ENCODE measurements at regions not wholly inside any gene's neighbourhood (a gene's known extent, or its start where the extent isn't known, plus 50 kb on each side); places are given as distances from the start of the nearest gene placed in this dataset.

DNA sequence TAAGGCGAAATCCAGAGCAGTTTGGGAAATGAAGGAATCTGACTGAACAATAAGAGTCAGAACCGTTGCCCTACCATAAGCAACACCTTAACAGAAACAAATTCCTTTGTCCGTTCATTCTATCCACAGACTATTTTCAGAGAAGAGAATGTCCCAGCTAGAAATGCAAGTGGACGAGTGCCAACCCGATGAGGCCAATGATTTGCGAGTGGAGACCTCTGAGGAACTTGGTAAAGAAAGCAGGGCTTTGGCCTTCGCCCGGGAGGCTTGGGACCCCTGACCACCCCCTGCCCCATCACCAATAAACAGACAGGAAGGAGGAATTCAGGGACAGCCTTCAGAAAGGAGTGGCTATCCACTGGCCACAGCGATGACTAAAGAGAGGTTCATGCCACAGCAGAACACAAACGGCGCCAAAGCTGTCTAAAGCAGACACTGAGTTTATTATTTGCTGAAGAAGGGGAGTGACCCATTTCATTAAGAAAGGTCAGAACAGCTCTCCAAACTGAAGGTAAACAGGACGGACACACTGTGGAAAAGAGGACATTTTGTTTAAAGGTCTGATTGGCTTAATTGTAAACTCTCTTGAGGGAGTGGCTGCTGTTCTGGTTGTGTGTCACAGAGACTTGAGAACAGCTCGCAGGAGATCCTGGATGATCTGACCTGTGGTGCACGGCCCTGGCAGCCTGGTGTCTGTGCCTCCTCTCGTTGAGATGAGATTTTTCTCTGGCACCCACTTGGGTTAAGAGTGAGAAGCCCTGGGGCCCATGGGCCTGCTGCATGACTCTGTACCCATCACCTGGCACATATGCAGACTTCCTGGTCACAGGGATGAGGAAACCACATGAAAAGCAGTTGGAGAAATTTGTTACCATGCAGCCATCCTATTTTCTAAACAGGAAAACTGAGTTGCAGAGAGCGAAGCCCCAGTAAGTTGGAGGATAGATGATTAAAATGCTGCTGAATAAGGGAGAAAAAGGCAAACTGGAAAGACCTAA lies 142.0 kb upstream of the PZP start:
- Histone ChIP-seq H3K36me3 (ENCODE audit: control insufficient read depth in 1 of 2, insufficient read depth in 2 of 2, low read length in 2 of 2) (no peaks in the 10 kb centered on the region), H3K4me2 (ENCODE audit: low read length) (no peak overlapping the region), H3K4me3 (replicated peaks in 1 of 2; ENCODE audit: low read depth in 1 of 2, low read length in 2 of 2) (no peak overlapping the region), H4K20me1 (ENCODE audit: insufficient read depth) (no peaks in the 10 kb centered on the region), H3K27ac (ENCODE audit: low read depth, low read length) (no peak overlapping the region), H3K27me3 (ENCODE audit: insufficient read depth, low read length) (no peaks in the 10 kb centered on the region), H3K9me2 (ENCODE audit: insufficient read depth) (no peaks in the 10 kb centered on the region), H3K79me2 (ENCODE audit: insufficient read depth, low read length) (no peaks in the 10 kb centered on the region), H3K4me1 (ENCODE audit: control insufficient read depth in 1 of 2, insufficient read depth in 2 of 2, low read length in 2 of 2) (peaks cover 0 to 12% of the 10 kb centered on the region in 2 experiments; a peak in 1 of 4 replicates), H3K9ac (ENCODE audit: low read length) (no peak overlapping the region), H2AFZ (ENCODE audit: low read depth, low read length, poor library complexity, severe bottlenecking) (no peak overlapping the region), H3K9me3 (ENCODE audit: control insufficient read depth in 1 of 2, insufficient read depth in 1 of 2, low read depth in 1 of 2, low read length in 2 of 2) (peaks cover 0 to 16% of the 10 kb centered on the region in 2 experiments; a peak in 2 of 4 replicates)
- DNase-seq (ENCODE audit: low read depth, low spot score): no peak
- TF ChIP-seq ZFX (IDR thresholded peaks at IDR 0.05): no peak
- no peak for TF ChIP-seq JUND (IDR thresholded peaks at IDR 0.05)
- TF ChIP-seq EZH2 (IDR thresholded peaks at IDR 0.05): no peak
- no peak for TF ChIP-seq SP1 (IDR thresholded peaks at IDR 0.05; ENCODE audit: low read depth)
- TF ChIP-seq, protein P1, sequence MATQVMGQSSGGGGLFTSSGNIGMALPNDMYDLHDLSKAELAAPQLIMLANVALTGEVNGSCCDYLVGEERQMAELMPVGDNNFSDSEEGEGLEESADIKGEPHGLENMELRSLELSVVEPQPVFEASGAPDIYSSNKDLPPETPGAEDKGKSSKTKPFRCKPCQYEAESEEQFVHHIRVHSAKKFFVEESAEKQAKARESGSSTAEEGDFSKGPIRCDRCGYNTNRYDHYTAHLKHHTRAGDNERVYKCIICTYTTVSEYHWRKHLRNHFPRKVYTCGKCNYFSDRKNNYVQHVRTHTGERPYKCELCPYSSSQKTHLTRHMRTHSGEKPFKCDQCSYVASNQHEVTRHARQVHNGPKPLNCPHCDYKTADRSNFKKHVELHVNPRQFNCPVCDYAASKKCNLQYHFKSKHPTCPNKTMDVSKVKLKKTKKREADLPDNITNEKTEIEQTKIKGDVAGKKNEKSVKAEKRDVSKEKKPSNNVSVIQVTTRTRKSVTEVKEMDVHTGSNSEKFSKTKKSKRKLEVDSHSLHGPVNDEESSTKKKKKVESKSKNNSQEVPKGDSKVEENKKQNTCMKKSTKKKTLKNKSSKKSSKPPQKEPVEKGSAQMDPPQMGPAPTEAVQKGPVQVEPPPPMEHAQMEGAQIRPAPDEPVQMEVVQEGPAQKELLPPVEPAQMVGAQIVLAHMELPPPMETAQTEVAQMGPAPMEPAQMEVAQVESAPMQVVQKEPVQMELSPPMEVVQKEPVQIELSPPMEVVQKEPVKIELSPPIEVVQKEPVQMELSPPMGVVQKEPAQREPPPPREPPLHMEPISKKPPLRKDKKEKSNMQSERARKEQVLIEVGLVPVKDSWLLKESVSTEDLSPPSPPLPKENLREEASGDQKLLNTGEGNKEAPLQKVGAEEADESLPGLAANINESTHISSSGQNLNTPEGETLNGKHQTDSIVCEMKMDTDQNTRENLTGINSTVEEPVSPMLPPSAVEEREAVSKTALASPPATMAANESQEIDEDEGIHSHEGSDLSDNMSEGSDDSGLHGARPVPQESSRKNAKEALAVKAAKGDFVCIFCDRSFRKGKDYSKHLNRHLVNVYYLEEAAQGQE (IDR thresholded peaks at IDR 0.05; ENCODE audit: low read depth): no peak
- TF ChIP-seq SRF (IDR thresholded peaks at IDR 0.05; ENCODE audit: low read depth): no peak
- no TSS peak for BruUV-seq (replicated peaks)
- RAD21 ChIA-PET (ENCODE audit: low non-redundant PET in 1 of 2, low total read pairs in 2 of 2, uncharacterized antibody in 2 of 2, unreplicated experiment in 2 of 2): no interaction called here
- CTCF ChIA-PET: no interaction called here
- intact Hi-C loops (cut with micrococcal nuclease): no loop called here
- no peak for ATAC-seq
- POLR2A ChIA-PET: no interaction called here

All from HCT116 (cell line).